Stimulated activated CD4-positive, alpha-beta T cell treated with anti-CD3 and anti-CD28 coated beads, Interleukin-2, amount 100 ng/mL, for 48 hours (primary cell): ENCODE measurements at regions not wholly inside any gene's neighbourhood (a gene's known extent, or its start where the extent isn't known, plus 50 kb on each side); places are given as distances from the start of the nearest gene placed in this dataset.

ENCODE experiments used
- DNase-seq, 2 donors: peaks; one replicate each; pipeline ENCODE4 v3.0.0-alpha.2; 2020

DNA sequence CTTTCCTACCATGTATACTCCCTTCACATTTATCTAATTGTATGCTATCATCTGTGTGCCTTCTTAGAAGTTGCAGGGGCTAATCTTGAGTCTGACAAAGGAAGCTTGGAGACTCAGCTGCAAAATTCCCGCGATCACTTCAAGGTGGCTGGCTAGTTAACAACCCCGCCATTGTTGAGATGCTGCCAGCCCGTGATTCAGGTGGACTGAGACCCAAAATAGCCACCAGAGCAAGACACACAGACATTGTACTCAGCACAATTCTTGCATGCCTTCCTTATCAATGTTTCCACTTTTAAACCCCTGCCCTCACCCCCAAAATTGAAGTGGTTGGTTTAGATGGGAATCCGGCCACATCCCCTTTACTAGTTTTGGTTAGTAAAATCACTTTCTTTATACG, 225.8 kb upstream of the ZNF717 start:
- no peak for DNase-seq

DNA sequence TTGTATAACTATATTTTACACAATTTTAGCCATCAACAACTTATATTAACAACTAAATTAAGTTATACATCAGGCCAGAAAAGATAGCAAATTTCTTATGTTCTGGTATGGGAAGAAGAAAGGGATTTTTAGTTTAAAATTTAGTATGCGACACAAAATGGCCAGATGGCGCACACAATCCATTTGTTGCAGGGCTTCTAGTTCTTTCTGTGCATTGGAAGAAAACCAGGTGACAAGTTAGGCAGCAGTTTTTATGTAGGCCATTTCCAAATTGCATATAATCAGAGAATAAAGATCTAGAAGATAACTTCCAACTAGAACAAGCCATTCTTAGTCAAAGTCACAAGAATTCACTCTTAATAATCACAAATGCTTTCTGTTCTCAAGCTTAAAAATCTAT, 230.1 kb upstream of the ZNF717 start:
- DNase-seq, result no peak

DNA sequence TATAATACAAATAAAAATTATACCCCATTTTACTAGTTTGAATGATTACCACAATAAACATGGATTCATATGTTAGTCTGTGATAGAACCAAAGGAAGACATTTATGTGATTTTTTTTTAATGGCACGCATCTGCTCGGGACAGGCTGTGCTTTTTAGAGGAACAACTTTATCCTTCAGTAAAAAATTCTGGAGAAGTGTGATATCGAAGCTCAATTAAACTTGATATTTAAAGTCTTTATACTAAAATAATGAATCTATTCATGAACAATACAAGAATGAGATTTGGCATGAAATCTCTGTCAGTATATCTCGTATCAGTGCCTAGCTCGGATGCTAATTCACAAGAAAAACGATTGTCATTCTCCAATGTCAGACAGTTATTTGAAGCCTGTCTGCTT, 230.8 kb upstream of the ZNF717 start:
- no peak for DNase-seq

DNA sequence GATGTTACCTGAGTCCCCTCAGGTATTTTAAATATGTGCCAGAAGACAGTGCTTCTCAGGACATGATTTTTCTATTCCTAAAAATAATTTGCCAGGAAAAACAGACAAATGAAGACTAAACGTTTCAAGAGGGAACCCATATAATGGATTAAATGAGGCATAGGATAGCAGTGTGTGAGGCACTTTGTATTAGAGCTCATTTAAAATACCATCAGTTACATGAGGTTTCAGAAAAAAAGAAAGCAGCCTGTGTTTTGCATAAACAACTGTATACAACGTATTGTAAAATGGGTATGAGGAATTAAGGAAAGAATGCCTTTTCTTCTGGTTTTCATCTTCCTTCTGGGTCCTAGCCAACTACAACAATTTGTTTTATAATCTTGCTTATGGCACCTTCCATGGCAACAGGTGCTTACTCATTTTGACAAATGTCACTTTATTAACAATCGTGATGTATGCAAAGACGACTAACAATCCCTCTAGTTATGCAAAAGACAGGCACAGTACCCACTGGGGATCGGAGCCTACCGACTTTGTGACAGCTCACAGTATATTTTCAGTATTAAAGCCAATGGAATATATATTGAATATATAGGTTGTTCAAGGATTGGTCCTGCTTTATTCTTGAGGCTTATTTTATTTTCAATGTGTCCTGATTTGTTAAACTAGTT, 231.6 kb upstream of the ZNF717 start:
- DNase-seq, result no peak

DNA sequence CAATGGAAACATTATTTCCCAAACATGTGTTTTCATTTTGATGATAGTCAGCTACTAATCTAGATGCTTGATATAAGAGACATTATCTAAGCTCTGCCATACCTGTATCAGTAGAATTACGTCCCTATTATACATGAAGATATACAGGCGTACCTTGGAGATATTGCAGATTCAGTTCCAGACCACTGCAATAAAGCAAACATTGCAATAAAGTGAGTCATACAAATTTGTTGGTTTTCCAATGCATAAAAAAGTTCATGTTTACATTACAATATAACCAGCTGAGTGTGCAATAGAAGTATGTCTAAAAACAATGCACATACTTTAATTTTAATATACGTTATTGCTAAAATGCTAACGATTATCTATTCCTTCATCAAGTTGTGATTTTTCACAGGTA, 236.0 kb upstream of the ZNF717 start:
- no peak for DNase-seq

DNA sequence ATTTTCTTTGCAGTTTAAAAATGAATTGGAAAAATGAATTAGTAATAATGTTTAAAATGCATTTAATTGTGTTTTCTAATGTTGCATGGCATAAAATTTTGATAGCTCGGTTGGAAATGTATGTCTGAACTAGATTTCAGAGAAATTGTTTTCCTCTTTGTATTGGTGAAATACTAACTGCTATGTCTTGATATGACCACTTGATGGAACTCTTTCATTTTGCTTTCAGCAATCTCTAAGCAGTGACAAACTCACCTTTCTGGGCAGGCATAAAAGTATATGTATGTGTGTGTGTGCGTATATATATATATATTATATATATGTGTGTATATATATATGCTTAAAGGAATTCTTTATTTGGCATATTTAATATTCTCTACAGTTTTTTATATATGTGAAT, 239.3 kb upstream of the ZNF717 start:
- DNase-seq, result no peak

DNA sequence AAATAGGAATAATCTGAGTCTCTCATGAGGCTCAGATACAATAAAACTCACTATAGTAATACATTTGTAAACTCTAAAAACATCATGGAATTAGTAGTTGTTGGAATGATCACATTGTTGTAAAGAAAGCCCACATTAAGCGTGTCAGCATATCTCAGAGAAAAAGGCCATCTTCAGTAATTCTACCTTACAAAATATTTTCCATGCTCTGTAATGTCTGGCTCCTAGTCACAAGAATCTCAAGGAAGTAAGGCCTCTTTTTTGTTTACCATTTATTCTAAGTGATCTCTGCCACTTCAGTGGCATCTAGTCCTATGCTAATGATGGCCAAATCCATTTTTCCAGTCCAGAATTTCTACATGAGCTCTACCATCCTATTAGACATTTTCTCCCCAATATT, 240.2 kb upstream of the ZNF717 start:
- no peak for DNase-seq

DNA sequence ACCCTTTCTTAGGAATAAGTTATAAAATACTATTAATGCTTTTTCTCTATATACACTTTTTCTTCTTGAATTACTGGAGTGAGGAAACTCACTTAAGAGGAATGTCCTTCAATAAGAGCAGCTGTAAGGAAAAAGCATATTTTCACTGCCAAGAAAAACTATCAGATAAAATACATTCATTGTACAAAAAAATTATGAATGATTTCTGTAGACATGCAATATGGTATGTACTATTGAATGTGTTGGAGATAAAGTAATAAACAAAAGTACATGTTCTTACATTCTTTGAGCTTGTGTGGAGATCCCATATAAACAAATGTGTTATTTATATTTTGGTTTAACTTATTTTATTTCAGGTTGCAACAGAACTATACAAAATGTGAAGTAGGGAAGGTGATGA, 241.0 kb upstream of the ZNF717 start:
- no peak for DNase-seq

DNA sequence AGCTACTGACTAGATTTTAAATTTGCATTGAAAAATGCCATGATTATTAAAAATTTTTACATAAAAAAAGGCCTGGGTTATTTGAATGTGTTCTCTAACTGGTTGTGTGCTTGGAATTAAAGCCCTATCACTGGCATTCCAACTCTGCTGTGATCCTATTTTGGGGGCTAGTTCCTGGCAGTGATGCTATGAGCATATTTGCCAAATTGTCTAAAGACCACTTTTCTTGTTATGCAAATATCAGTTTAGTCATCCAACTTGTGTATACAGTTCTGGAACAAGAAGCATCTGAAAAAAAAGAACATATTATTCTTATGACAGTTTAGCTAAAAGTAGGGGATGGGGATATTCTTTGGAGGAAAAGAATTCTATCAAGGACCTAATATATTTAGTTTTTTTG, 243.4 kb upstream of the ZNF717 start:
- no peak for DNase-seq

DNA sequence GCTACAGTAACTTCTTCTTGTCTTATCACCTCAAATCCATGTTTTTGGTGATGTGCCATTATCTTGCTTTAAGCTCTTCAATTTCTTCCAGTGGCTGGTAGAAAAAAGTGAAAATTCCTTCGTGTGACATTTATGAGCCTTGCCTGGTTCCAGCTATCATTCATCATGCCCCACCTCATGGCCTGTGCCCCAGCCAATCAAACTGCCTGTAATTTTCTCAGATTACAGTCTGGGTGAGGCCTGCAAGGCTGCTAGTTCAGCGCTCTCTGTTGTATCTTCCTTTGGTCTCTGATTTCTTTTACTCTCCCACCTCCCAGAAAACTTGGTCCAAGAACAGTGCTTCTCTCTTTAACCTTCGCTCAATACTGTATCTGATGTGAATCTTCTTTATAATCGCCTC, 249.3 kb upstream of the ZNF717 start:
- DNase-seq, result no peak

DNA sequence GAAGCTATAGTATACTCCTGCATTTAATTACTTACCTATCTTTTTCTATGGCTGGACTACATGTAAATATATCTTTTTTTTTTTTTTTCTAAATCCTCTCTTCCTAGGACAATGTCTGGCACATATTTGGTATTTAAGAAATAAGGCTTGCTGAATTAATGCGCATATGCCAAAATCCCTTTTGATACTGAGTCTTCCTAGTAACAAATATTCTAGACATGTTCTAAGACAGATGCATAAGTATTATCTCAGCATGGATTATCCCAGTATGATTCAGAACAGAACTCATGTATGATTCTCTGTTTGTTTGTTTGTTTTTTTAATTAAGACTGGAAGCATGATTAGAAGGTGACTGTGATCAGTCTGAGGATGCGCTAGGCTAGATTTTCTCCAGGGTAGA, 249.8 kb upstream of the ZNF717 start:
- no peak for DNase-seq

DNA sequence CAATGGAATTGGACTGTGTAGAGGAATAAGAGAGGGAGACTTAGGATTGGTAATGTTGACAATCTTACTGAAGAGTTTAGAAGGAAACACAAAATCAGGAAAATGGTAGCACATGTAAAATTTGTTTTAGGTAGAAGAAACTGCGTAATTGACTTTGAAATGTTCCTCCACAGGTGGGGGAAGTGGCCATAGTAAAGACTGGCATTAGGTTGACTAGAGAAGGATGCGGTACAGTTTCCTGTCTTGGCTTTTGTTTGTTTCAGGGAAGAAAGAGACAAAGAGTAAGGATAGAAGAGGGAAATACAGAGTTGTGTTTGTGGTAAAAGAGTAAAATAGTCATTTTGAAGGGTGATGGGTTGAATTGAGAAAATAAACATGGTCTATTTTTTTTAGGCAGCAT, 253.6 kb upstream of the ZNF717 start:
- DNase-seq, result no peak

DNA sequence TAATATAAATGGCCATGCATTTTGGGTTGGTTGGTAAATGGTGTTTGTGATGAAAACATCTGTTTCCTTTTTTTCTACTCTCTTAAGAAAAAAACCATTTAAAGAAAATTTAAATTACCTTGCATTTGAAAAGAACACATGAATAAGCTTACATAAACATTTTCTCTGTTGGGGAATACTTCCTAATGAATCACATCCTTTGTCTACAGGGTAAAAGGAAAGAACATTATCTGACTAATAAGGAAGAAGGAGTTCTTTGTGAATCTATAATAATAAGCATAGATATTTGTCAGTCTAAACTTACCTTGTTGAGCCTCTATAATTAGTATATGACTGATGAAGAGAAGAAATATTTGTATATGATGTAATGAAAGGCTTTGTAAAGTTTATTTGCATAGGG, 254.1 kb upstream of the ZNF717 start:
- no peak for DNase-seq

DNA sequence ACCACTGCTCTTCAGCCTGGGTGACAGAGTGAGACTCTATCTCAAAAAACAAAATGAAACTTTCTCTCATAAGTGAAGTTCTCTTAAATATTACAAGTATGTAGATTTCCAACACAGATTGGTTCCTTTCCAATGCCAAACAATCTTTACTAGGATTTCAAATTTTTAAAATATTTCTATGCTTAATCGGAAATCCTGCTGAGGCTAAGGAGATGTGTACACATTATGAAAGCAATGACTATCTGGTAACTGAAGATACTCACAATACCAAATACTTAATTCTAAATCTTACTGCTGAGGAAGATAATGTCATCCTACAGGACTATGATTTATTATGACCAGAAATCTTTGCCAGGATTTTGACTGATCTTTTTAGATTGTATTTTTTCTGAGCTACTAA, 255.6 kb upstream of the ZNF717 start:
- no peak for DNase-seq

DNA sequence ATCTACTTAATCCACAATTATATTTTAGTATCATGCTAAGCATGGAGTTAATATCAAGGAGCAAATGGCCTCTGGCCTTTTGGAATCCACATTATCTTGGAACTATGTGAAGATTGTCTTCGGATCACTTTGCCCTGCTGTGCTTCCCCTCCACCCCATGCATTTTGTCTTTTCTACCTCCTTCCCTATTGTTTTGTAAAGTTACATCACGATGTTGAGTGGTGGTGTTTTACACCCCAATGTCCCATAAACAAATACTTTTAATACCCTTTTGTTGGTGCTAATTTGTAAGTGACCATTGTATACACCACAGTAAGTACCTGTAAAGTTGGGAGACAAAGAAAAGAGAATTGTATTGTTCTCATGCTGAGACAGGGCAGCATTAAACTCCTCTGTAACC, 258.4 kb upstream of the ZNF717 start:
- DNase-seq, result no peak

DNA sequence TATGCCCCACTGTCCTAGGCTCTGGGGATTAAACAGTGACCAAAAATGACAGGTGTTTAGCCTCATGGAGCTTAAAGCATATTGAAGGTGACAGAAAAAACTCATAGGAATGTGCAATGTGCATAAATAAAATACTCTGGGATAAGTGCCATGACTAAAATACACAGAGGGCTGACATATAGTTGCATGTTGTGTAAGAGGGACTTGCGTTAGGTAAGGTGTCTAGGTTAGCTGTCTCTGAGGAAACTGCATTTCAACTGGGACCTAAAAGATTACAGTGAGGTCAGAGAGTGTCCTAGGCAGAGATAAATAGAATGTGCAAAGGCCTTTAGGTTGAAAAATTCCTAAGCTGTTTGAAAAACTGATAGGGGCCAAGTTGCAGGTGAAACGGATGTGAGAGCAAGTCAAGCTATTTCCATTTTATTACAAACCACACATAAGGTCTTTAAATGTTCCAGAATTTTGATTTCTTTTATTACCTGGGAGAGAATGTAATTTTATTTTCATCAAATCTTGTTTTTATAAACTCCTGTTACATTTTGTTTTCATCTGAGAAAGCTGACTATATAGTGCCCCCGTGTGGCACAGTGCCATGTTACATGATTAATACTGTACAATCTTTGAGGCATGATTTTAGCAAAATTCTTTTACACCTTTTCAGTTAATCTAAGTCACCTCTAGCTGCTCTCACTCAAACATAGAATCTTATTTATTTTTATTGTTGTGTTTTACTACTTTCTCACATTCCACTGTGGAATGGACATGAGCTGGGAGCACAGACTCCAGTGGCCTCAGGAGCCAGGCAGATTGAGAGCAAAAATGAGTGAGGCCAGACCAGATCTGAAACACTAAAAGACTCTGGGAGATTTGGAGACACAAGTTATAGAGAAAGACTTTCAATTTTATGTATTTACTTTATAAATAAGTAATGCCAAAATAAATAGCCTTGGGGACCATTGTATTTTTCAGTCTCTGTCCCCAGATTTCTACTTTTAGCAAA, 259.6 kb upstream of the ZNF717 start:
- peak; percentile 0 to 6 for DNase-seq

DNA sequence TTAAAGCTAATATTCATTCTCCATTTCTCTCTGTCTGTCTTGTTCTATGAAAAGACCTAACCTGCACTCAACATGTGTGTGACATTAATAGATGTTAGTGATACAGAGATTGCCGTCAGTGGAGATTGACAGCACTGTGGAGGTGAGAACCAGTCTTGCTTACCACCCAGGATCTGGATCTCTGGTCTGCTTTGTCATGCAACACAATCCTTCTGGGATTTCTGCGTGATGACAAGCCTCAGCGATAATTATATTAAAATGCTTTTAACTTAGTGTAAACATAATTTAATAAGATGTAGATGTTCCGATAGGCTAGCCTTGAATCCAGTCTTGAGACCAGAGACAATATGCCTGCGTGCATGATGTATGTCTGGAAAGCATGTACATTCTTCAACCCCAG, 262.0 kb upstream of the ZNF717 start:
- DNase-seq, result no peak

DNA sequence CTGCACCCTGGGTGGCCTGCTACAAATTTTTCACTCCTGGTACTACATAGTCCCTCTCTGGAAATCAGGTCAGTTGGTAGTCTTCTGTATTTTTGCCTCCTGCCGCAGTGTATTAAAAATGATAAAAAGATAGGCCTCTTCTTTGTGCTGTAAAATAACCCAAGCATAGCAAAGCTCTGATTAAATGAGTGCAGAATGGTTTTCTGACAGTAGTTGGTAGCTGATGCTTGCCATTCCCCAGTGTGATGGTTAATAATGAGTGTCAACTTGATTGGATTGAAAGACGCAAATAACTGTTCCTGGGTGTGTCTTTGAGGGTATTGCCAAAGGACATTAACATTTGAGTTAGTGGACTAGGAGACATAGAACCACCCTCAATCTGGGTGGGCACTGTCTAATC, 264.4 kb upstream of the ZNF717 start:
- no peak for DNase-seq

DNA sequence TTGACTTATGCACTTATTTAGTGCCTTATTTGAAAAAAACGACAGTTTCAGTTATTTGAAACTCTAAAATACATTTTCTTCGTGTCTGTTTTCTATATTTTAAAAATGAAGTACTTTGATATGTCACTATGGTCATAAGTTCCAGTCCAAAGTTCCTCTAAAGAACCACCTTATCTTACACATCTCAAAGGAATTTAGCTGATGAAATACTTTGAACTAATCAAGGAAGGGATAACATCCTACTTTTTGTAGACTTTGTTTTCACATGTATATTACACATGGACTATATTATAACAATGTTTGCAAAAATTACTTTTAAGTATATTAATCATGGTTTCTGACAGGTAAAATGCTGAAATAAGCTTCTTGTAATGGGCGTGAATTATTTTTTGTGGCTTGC, 265.8 kb upstream of the ZNF717 start:
- no peak for DNase-seq

DNA sequence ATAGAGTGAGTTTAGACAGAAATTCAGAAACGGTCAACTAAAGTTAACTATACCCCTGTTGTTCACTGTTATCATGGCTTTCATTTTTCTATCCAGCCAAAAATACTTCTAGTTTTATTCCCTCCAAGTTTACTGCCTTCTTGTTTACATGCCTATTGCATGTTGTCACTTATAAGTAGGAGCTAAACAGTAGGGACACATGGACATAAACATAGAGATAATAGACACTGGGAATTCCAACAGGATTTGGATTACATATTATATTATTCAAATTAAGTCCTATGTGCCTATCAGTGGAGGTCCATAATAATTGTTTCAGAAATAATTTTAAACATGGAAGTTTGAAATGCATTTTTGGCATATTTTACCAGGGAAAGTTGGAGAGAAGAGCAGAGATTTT, 269.1 kb upstream of the ZNF717 start:
- no peak for DNase-seq

DNA sequence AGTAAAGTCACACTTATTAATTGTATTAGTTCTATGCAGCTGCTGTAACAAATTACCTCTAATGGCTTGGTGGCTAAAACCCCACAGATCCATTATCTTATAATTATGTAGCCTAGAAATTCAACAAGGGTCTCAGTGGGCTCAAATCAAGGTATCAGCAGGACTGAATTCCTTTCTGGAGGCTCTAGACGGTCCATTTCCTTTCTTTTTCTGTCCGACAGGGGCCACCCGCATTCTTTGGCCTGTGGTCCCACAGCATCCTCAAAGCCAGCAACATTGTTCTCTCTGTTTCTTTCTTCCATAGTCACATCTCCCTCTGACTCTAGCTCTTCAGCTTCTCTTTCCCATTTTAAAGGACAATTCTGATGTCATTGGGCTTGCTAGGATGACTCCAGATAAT, 276.3 kb upstream of the ZNF717 start:
- DNase-seq, result no peak

DNA sequence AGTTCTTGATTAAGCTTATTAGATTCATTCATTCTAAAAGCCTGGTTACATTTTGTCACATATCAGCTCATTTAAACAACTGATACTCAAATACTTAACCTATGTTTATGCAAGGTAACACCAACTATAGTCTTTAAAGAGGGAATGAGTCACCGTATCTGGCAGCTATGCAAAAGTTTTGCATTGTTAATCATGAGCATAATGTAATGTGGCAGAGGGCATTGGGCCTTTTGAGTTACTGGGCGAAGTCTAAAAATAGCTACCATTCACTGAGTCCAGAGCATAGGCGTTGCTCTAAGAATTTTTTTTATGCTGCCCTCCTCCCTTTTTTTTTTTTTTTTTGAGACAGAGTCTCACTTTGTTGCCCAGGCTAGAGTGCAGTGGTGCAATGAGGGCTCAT, 277.7 kb upstream of the ZNF717 start:
- DNase-seq, result no peak

DNA sequence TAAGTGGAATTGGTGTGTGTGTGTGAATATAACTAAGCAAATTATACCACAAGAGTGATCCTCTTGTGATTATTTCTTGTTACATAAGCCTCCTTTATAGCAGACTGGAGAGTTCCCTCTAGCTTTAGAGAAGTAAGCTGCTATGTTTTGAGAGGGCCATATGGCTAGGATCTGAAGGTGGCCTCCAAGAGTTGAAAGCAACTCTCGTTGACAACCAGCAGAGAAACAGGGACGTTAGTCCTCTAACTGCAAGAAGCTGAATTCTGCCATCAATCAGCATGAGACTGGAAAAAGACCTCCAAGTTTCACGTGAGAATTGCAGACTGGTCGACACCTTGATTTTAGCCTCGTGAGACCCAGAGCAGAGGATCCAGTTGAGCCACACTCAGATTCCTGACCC, 278.5 kb upstream of the ZNF717 start:
- no peak for DNase-seq

DNA sequence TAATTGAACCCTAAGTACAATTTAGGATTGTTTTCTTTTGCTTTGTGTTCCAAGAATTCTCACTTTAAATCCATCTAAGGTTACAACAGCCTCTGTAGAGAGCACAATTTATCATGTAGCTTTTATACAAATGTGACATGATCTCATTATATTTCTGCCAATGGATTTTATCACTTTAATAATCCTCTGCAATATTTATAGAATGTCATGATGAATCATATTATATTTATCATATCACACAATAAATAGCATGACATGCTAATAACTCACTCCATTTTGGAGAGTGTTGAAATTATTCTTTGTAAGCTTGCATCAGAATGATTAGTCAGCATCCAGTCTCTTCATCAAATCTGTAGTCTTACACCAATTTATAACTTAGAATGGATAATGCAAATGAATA, 280.6 kb upstream of the ZNF717 start:
- DNase-seq, result no peak

DNA sequence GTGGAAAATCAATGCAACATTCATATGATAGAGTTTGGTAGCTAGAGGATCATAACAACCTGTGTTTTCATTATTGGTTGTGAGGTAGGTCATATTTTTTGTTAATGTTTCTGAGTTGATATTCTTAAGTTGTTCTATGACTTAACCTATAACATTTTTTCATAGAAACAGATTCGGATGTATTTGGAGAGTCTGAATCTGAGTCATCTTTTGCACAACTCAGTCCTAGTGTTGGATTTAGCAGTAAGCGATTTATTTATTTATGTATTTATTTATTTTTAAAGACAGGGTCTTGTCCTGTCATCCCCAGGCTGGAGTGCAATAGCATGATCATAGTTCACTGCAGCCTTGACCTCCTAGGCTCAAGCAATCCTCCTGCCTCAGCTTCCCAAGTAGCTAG, 292.8 kb upstream of the ZNF717 start:
- no peak for DNase-seq
